GM23338 (cell line): ENCODE measurements at regions not wholly inside any gene's neighbourhood (a gene's known extent, or its start where the extent isn't known, plus 50 kb on each side); places are given as distances from the start of the nearest gene placed in this dataset.

Source experiments
- ATAC-seq: fragments of 200-7000 bp; cut with Tn5 transposase; 3 replicates; pipeline ENCODE4 v1.9.1; 2020
- DNase-seq: peaks from one replicate; pipeline ENCODE4 v3.0.0-alpha.2; 2015; ENCODE audit warnings: low spot score
- H2AFZ ChIP-seq: fragments of 200-600 bp; sonication (generic); 2 replicates; pipeline ENCODE4 v1.8.0; 2016; ENCODE audit warnings: antibody characterized with exemption, mild to moderate bottlenecking, moderate library complexity
- H3F3A ChIP-seq: fragments of 200-600 bp; sonication (generic); replicated peaks from 2 replicates; pipeline ENCODE4 v1.8.0; 2017; ENCODE audit warnings: antibody characterized with exemption, mixed run types, low read depth
- H3K27ac ChIP-seq: fragments of 200-600 bp; sonication (generic); 2 replicates; pipeline ENCODE4 v1.6.1; 2016; ENCODE audit warnings: low read depth
- H3K27me3 ChIP-seq: fragments of 200-600 bp; sonication (generic); 2 replicates; pipeline ENCODE4 v1.8.0; 2016; ENCODE audit warnings: mild to moderate bottlenecking, mixed run types, moderate library complexity; ENCODE audit not compliant: insufficient read depth
- H3K36me3 ChIP-seq: fragments of 200-600 bp; sonication (generic); 2 replicates; pipeline ENCODE4 v1.8.0; 2016; ENCODE audit warnings: mild to moderate bottlenecking; ENCODE audit not compliant: insufficient read depth
- H3K4me1 ChIP-seq: fragments of 200-600 bp; sonication (generic); 2 replicates; pipeline ENCODE4 v1.8.0; 2016; ENCODE audit warnings: mild to moderate bottlenecking, moderate library complexity; ENCODE audit not compliant: insufficient read depth
- H3K4me2 ChIP-seq: fragments of 200-600 bp; sonication (generic); 2 replicates; pipeline ENCODE4 v1.7.1; 2017; ENCODE audit warnings: mixed run types
- H3K4me3 ChIP-seq: fragments of 200-600 bp; sonication (generic); 2 replicates; pipeline ENCODE4 v1.6.1; 2016; ENCODE audit warnings: mixed run types
- H3K79me2 ChIP-seq: fragments of 200-600 bp; sonication (generic); replicated peaks from 2 replicates; pipeline ENCODE4 v1.8.0; 2017; ENCODE audit warnings: mild to moderate bottlenecking; ENCODE audit not compliant: insufficient read depth
- H3K9me2 ChIP-seq: fragments of 200-600 bp; sonication (generic); 2 replicates; pipeline ENCODE4 v1.8.0; 2017; ENCODE audit not compliant: insufficient read depth
- H4K20me1 ChIP-seq: fragments of 200-600 bp; sonication (generic); replicated peaks from 2 replicates; pipeline ENCODE4 v1.8.0; 2017; ENCODE audit warnings: mild to moderate bottlenecking; ENCODE audit not compliant: insufficient read depth
- H3K27ac Mint-ChIP-seq: 2 replicates; pipeline ENCODE4 v1.8.0; 2020; ENCODE audit warnings: inconsistent platforms, mild to moderate bottlenecking, moderate library complexity, mixed read lengths
- H3K27me3 Mint-ChIP-seq: 3 replicates; pipeline ENCODE4 v1.8.0; 2022; ENCODE audit warnings: low read depth, mild to moderate bottlenecking, moderate library complexity, mixed read lengths, inconsistent platforms; ENCODE audit not compliant: insufficient read depth, poor library complexity
- H3K36me3 Mint-ChIP-seq: 3 replicates; pipeline ENCODE4 v1.8.0; 2021; ENCODE audit warnings: low read depth, mild to moderate bottlenecking, inconsistent platforms, moderate library complexity, mixed read lengths
- H3K4me1 Mint-ChIP-seq: 3 replicates; pipeline ENCODE4 v1.8.0; 2020; ENCODE audit warnings: mild to moderate bottlenecking, inconsistent platforms, mixed read lengths
- H3K4me3 Mint-ChIP-seq: 3 replicates; pipeline ENCODE4 v1.8.0; 2021; ENCODE audit warnings: moderate library complexity, mild to moderate bottlenecking, inconsistent platforms, mixed read lengths
- H3K9me3 Mint-ChIP-seq: 3 replicates; pipeline ENCODE4 v1.8.0; 2020; ENCODE audit warnings: moderate library complexity, mild to moderate bottlenecking, inconsistent platforms, mixed read lengths
- CREB1 ChIP-seq: fragments of 250-450 bp; sonication (Bioruptor Pico); IDR thresholded peaks from 2 replicates; pipeline ENCODE4 v1.5.0; 2020; ENCODE audit warnings: low read depth, mild to moderate bottlenecking, moderate library complexity
- CTCF ChIP-seq, 2 experiments: fragments of 200-600 bp in 1 of 2; sonication (generic) in 1 of 2; conservative IDR thresholded peaks; 2 replicates each; pipeline versions ENCODE4 v1.5.1 to v1.6.1; 2016 to 2017; ENCODE audit warnings: antibody characterized with exemption in 2 of 2, low read depth in 2 of 2, mild to moderate bottlenecking in 2 of 2, moderate library complexity in 1 of 2
- ETS1 ChIP-seq: IDR thresholded peaks from 2 replicates; pipeline ENCODE4 v1.6.1; 2016; ENCODE audit warnings: antibody characterized with exemption
- EZH2 ChIP-seq: fragments of 200-600 bp; sonication (generic); IDR thresholded peaks from one replicate; pipeline ENCODE4 v1.8.0; 2017; ENCODE audit warnings: antibody characterized with exemption, mild to moderate bottlenecking, low read depth; ENCODE audit not compliant: unreplicated experiment
- EZH2phosphoT487 ChIP-seq: fragments of 200-600 bp; sonication (generic); IDR thresholded peaks from one replicate; pipeline ENCODE4 v1.8.1; 2018; ENCODE audit warnings: antibody characterized with exemption; ENCODE audit not compliant: unreplicated experiment
- JUNB ChIP-seq: IDR thresholded peaks from one replicate; pipeline ENCODE4 v1.6.1; 2016; ENCODE audit warnings: antibody characterized with exemption; ENCODE audit not compliant: unreplicated experiment
- NANOG ChIP-seq: IDR thresholded peaks from 2 replicates; pipeline ENCODE4 v1.6.1; 2016; ENCODE audit warnings: antibody characterized with exemption, borderline replicate concordance
- POLR2AphosphoS5 ChIP-seq: IDR thresholded peaks from 2 replicates; pipeline ENCODE4 v1.6.1; 2016; ENCODE audit warnings: antibody characterized with exemption, low read depth
- ZNF114 ChIP-seq: fragments of 250-450 bp; sonication (Bioruptor Pico); IDR thresholded peaks from 2 replicates; pipeline ENCODE4 v1.5.0; 2020; ENCODE audit warnings: mild to moderate bottlenecking, moderate library complexity
- ZNF331 ChIP-seq: fragments of 250-450 bp; sonication (Bioruptor Pico); IDR thresholded peaks from 2 replicates; pipeline ENCODE4 v1.5.0; 2020; ENCODE audit warnings: low read depth, mild to moderate bottlenecking, moderate library complexity
- ZNF462 ChIP-seq: fragments of 250-450 bp; sonication (Bioruptor Pico); IDR thresholded peaks from 2 replicates; pipeline ENCODE4 v1.5.0; 2020; ENCODE audit warnings: mild to moderate bottlenecking, moderate library complexity

GRCh38 chr12:85617307-85618091 lies 218.7 kb downstream of the RASSF9 start:
- H3K27me3 Mint-ChIP-seq: no peaks in the 10 kb centered on the region
- H3K4me3 Mint-ChIP-seq: no peak overlapping the region
- DNase-seq: no peak
- Histone ChIP-seq H3K9me2 (no peaks in the 10 kb centered on the region), H3K27me3 (no peaks in the 10 kb centered on the region), H3K36me3 (0 out of 2 replicates have a peak, but pooled peaks cover 2% of the 10 kb centered on the region), H3K4me3 (no peak overlapping the region), H3K79me2 (no peaks in the 10 kb centered on the region), H2AFZ (no peak overlapping the region), H3F3A (no peaks in the 10 kb centered on the region), H3K27ac (no peak overlapping the region), H3K4me2 (no peak overlapping the region), H3K4me1 (no peaks in the 10 kb centered on the region), H4K20me1 (no peaks in the 10 kb centered on the region)
- H3K27ac Mint-ChIP-seq: no peak overlapping the region
- no peak for TF ChIP-seq ZNF114 (CRISPR knock-in tag)
- TF ChIP-seq ETS1: no peak
- no peak for ATAC-seq
- H3K36me3 Mint-ChIP-seq: no peaks in the 10 kb centered on the region
- 0 out of 3 replicates have a peak, but pooled peaks cover 3% of the 10 kb centered on the region for H3K4me1 Mint-ChIP-seq
- H3K9me3 Mint-ChIP-seq: no peaks in the 10 kb centered on the region

- Mint-ChIP-seq H3K9me3 (no peaks in the 10 kb centered on the region), H3K27ac (0 out of 2 replicates have a peak overlapping the region, but pooled peaks have one; percentile 1), H3K36me3 (no peaks in the 10 kb centered on the region), H3K4me1 (0 out of 3 replicates have a peak, but pooled peaks cover 3% of the 10 kb centered on the region), H3K27me3 (no peaks in the 10 kb centered on the region), H3K4me3 (no peak overlapping the region)
- H3F3A ChIP-seq: no peaks in the 10 kb centered on the region
- ATAC-seq (no peak), DNase-seq (no peak)
- H3K27me3 ChIP-seq: no peaks in the 10 kb centered on the region
- H3K9me2 ChIP-seq: no peaks in the 10 kb centered on the region
- no peak overlapping the region for H2AFZ ChIP-seq
- H3K4me1 ChIP-seq: no peaks in the 10 kb centered on the region
- no peak overlapping the region for H3K27ac ChIP-seq
- H3K4me3 ChIP-seq: no peak overlapping the region
- H3K4me2 ChIP-seq: no peak overlapping the region
- H3K36me3 ChIP-seq: no peaks in the 10 kb centered on the region
- no peaks in the 10 kb centered on the region for H4K20me1 ChIP-seq
- no peaks in the 10 kb centered on the region for H3K79me2 ChIP-seq
- TF ChIP-seq EZH2 (no peak), ZNF114 (CRISPR knock-in tag) (no peak), EZH2phosphoT487 (no peak), NANOG (no peak), JUNB (no peak), ZNF331 (CRISPR knock-in tag) (no peak), ZNF462 (CRISPR knock-in tag) (no peak), POLR2AphosphoS5 (no peak), CTCF (conservative IDR thresholded peaks at IDR 0.05; ENCODE audit: low read depth in 2 of 2) (no peak), CREB1 (CRISPR knock-in tag) (no peak)
Observed at GRCh38 chr12:85621041-85621440, 215.2 kb downstream of the RASSF9 start.
